Effector CD4-positive, alpha-beta T cell (primary cell): ENCODE measurements at regions not wholly inside any gene's neighbourhood (a gene's known extent, or its start where the extent isn't known, plus 50 kb on each side); places are given as distances from the start of the nearest gene placed in this dataset.
"Not testable (repeated sequence)": the region's sequence is repeated elsewhere in the genome, so short reads cannot be mapped to it uniquely, and the experiment has no call there.

Source experiments
- DNase-seq: peaks from one replicate; pipeline ENCODE4 v3.0.0-alpha.2; 2020

- DNase-seq, result no peak
These were observed 907.6 kb upstream of the EPHA5 start for GRCh38 chr4:66577922-66578321.

GRCh38 chr4:66575008-66575696 lies 904.9 kb upstream of the EPHA5 start:
- no peak for DNase-seq

GRCh38 chr4:66574145-66574978 lies 904.1 kb upstream of the EPHA5 start:
- no peak for DNase-seq

- no peak for DNase-seq
These were observed 902.7 kb upstream of the EPHA5 start for GRCh38 chr4:66572949-66573348.

- DNase-seq, result no peak
These were observed 900.9 kb upstream of the EPHA5 start for GRCh38 chr4:66571145-66571695.

- no peak for DNase-seq
These were observed 898.9 kb upstream of the EPHA5 start for GRCh38 chr4:66569228-66569627.

GRCh38 chr4:66568431-66568830 lies 898.1 kb upstream of the EPHA5 start:
- no peak for DNase-seq

GRCh38 chr4:66568001-66568400 lies 897.7 kb upstream of the EPHA5 start:
- no peak for DNase-seq

GRCh38 chr4:66567551-66567950 lies 897.3 kb upstream of the EPHA5 start:
- no peak for DNase-seq

- DNase-seq, result no peak
These were observed 895.5 kb upstream of the EPHA5 start for GRCh38 chr4:66565801-66566200.

- no peak for DNase-seq
These were observed 894.8 kb upstream of the EPHA5 start for GRCh38 chr4:66564901-66565651.

GRCh38 chr4:66562276-66562806 lies 892.1 kb upstream of the EPHA5 start:
- no peak for DNase-seq

- not testable (repeated sequence) for DNase-seq
These were observed 891.3 kb upstream of the EPHA5 start for GRCh38 chr4:66561465-66562053.

- DNase-seq, result no peak
These were observed 888.4 kb upstream of the EPHA5 start for GRCh38 chr4:66558651-66559050.

GRCh38 chr4:66556651-66557278 lies 886.5 kb upstream of the EPHA5 start:
- no peak for DNase-seq

- DNase-seq, result no peak
These were observed 885.0 kb upstream of the EPHA5 start for GRCh38 chr4:66555301-66555700.

GRCh38 chr4:66554826-66555225 lies 884.5 kb upstream of the EPHA5 start:
- DNase-seq, result no peak

- DNase-seq, result not testable (repeated sequence)
These were observed 875.0 kb upstream of the EPHA5 start for GRCh38 chr4:66545301-66545700.

- DNase-seq, result no peak
These were observed 874.0 kb upstream of the EPHA5 start for GRCh38 chr4:66544281-66544680.

- no peak for DNase-seq
These were observed 869.5 kb upstream of the EPHA5 start for GRCh38 chr4:66539745-66540144.

- DNase-seq, result no peak
These were observed 854.5 kb upstream of the EPHA5 start for GRCh38 chr4:66524781-66525180.

- DNase-seq, result no peak
These were observed 852.0 kb upstream of the EPHA5 start for GRCh38 chr4:66522244-66522643.
